Mucosa of rectum (tissue), 2 donors: ENCODE measurements at regions not wholly inside any gene's neighbourhood (a gene's known extent, or its start where the extent isn't known, plus 50 kb on each side); places are given as distances from the start of the nearest gene placed in this dataset.

Source experiments
- H3K27ac ChIP-seq, 2 donors: one replicate each; pipeline ENCODE4 v1.7.0; 2013; ENCODE audit warnings: inconsistent platforms in 2 of 2, low read depth in 2 of 2, low read length in 2 of 2
- H3K27me3 ChIP-seq, 2 donors: one replicate each; pipeline ENCODE4 v1.7.0; 2013; ENCODE audit warnings: low read length in 2 of 2; ENCODE audit not compliant: control insufficient read depth in 2 of 2, insufficient read depth in 2 of 2
- H3K36me3 ChIP-seq, 2 donors: one replicate each; pipeline ENCODE4 v1.7.0; 2013; ENCODE audit warnings: low read length in 2 of 2; ENCODE audit not compliant: control insufficient read depth in 2 of 2, insufficient read depth in 2 of 2
- H3K4me1 ChIP-seq, 2 donors: one replicate each; pipeline ENCODE4 v1.7.0; 2013; ENCODE audit warnings: low read length in 2 of 2, mild to moderate bottlenecking in 1 of 2; ENCODE audit not compliant: control insufficient read depth in 2 of 2, insufficient read depth in 2 of 2
- H3K4me3 ChIP-seq, 2 donors: one replicate each; pipeline ENCODE4 v1.7.0; 2013; ENCODE audit warnings: low read length in 2 of 2
- H3K9ac ChIP-seq, 2 donors: one replicate each; pipeline ENCODE4 v1.7.0; 2013; ENCODE audit warnings: low read length in 2 of 2, low read depth in 1 of 2, mild to moderate bottlenecking in 1 of 2
- H3K9me3 ChIP-seq, 2 donors: one replicate each; pipeline ENCODE4 v1.7.0; 2013; ENCODE audit warnings: low read length in 2 of 2; ENCODE audit not compliant: control insufficient read depth in 2 of 2
- donor health status: healthy.
- donor health status: Normal muscosa, but diverticular disease.

GRCh38 chr5:159642379-159642778, 273.9 kb upstream of the ADRA1B start:
- Histone ChIP-seq H3K9me3 (no peaks in the 10 kb centered on the region), H3K4me3 (no peak overlapping the region), H3K4me1 (no peaks in the 10 kb centered on the region), H3K27ac (no peak overlapping the region), H3K36me3 (no peaks in the 10 kb centered on the region), H3K9ac (no peak overlapping the region), H3K27me3 (no peaks in the 10 kb centered on the region)

GRCh38 chr5:159644053-159644452, 272.2 kb upstream of the ADRA1B start:
- H3K36me3 ChIP-seq: no peaks in the 10 kb centered on the region
- H3K27me3 ChIP-seq: no peaks in the 10 kb centered on the region
- H3K27ac ChIP-seq: no peak overlapping the region
- H3K9me3 ChIP-seq: no peaks in the 10 kb centered on the region
- no peaks in the 10 kb centered on the region for H3K4me1 ChIP-seq
- H3K9ac ChIP-seq: no peak overlapping the region
- no peak overlapping the region for H3K4me3 ChIP-seq

- Histone ChIP-seq H3K36me3 (no peaks in the 10 kb centered on the region), H3K9ac (no peak overlapping the region), H3K9me3 (no peaks in the 10 kb centered on the region), H3K4me1 (no peaks in the 10 kb centered on the region), H3K27ac (no peak overlapping the region), H3K27me3 (no peaks in the 10 kb centered on the region), H3K4me3 (no peak overlapping the region)
These were observed 271.0 kb upstream of the ADRA1B start for GRCh38 chr5:159645179-159645846.

DNA sequence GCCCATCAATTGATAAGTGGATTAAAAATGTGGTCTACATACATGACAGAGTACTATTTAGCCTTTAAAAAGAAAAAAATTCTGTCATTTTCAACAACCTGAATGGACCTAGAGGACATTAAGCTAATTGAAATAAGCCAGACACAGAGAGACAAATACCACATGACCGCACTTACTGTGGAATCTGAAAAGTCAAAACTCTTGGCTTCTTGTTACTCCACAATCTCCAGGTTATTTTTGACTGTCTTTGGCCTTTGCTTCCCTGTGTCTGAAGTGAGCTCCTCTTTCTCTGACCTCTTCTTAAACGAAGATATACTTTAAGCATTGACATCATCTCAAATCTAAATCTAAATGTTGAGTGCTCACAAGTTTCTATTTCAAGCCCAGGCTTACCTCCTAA, 265.5 kb upstream of the ADRA1B start:
- no peak overlapping the region for H3K4me3 ChIP-seq
- H3K9me3 ChIP-seq: no peaks in the 10 kb centered on the region
- H3K4me1 ChIP-seq: no peaks in the 10 kb centered on the region
- H3K27me3 ChIP-seq: no peaks in the 10 kb centered on the region
- H3K27ac ChIP-seq: no peak overlapping the region
- no peak overlapping the region for H3K9ac ChIP-seq
- no peaks in the 10 kb centered on the region for H3K36me3 ChIP-seq

DNA sequence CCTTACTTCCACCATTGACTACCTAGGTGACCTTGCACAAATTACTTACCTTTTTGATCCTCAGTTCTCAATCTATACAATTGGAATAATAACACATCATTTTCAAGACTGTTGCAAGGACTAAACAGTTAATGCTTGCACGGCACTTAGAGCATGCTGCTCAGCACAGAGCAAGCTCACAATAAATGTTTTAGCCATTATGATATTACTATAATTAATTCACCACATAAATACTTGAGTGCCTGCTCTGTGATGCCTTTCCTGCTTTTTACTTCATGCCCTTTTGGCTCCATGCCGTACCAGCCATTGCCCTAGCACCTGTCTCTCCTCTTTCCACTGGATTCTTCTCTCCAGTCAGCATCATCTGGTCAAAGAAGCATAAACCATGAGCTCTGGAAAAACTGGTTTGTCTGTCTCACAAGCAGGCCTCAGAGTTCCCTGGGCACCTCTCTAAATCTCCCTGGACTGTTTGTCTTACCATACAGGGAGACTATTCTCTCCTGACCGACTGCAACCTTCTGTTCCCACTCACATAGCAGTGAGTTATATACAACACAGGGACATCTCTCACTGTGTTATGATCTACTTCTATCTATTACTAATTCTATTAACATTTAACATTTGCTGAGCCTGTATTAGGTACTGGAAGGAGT, 260.4 kb upstream of the ADRA1B start:
- Histone ChIP-seq H3K4me1 (no peaks in the 10 kb centered on the region), H3K9me3 (no peaks in the 10 kb centered on the region), H3K36me3 (no peaks in the 10 kb centered on the region), H3K27me3 (no peaks in the 10 kb centered on the region), H3K9ac (no peak overlapping the region), H3K27ac (no peak overlapping the region), H3K4me3 (no peak overlapping the region)

DNA sequence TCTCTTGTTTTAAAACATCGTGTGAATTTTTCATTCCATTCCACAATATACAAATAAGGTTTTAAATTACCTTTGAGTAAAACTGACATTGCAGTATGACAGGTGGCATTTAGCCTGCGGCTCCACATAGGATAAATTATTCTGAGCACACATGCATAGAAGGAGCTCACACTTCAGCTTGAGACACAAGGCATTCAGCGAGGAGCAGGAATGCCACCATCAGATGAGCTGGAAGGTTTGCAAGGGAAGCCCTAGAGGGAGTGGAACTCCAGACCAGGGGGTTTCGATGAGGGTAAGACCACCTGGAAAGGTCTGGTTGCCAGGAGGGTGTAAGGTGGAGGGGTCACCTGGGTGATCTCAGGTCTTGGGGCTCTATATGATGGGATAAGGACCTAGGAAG, 259.0 kb upstream of the ADRA1B start:
- H3K36me3 ChIP-seq: no peaks in the 10 kb centered on the region
- no peak overlapping the region for H3K4me3 ChIP-seq
- no peak overlapping the region for H3K27ac ChIP-seq
- H3K27me3 ChIP-seq: no peaks in the 10 kb centered on the region
- H3K9me3 ChIP-seq: no peaks in the 10 kb centered on the region
- no peaks in the 10 kb centered on the region for H3K4me1 ChIP-seq
- no peak overlapping the region for H3K9ac ChIP-seq

DNA sequence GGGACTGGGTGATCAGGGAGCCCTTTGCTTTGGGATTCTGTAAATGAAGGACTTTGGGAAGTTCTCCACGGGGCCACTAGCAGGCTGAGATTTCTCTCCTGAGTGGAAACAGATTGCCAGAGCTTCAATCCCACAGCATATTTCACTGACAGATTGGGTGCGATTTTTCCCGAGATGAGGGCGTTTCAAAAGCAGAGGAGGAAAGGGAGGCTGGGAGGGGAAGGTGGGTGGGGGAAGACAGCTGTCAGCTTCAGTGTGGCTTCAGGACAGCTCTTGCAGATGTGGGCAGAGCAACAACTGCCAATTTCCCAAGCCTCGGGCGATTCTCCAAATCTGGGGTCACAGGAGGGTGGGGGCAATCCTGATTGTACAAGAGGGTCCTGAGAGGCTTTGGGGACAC, 258.5 kb upstream of the ADRA1B start:
- Histone ChIP-seq H3K9me3 (no peaks in the 10 kb centered on the region), H3K27me3 (no peaks in the 10 kb centered on the region), H3K4me3 (no peak overlapping the region), H3K9ac (no peak overlapping the region), H3K4me1 (no peaks in the 10 kb centered on the region), H3K36me3 (no peaks in the 10 kb centered on the region), H3K27ac (no peak overlapping the region)

- Histone ChIP-seq H3K9me3 (no peaks in the 10 kb centered on the region), H3K36me3 (no peaks in the 10 kb centered on the region), H3K27ac (no peak overlapping the region), H3K4me3 (no peak overlapping the region), H3K4me1 (no peaks in the 10 kb centered on the region), H3K27me3 (no peaks in the 10 kb centered on the region), H3K9ac (no peak overlapping the region)
These were observed 257.9 kb upstream of the ADRA1B start for GRCh38 chr5:159658266-159658925.

- Histone ChIP-seq H3K36me3 (no peaks in the 10 kb centered on the region), H3K9ac (no peak overlapping the region), H3K4me1 (no peaks in the 10 kb centered on the region), H3K9me3 (no peaks in the 10 kb centered on the region), H3K4me3 (no peak overlapping the region), H3K27ac (no peak overlapping the region), H3K27me3 (no peaks in the 10 kb centered on the region)
These were observed 255.9 kb upstream of the ADRA1B start for GRCh38 chr5:159660401-159660800.

- H3K9me3 ChIP-seq: no peaks in the 10 kb centered on the region
- H3K4me3 ChIP-seq: no peak overlapping the region
- no peaks in the 10 kb centered on the region for H3K27me3 ChIP-seq
- no peaks in the 10 kb centered on the region for H3K36me3 ChIP-seq
- H3K4me1 ChIP-seq: no peaks in the 10 kb centered on the region
- H3K9ac ChIP-seq: no peak overlapping the region
- no peak overlapping the region for H3K27ac ChIP-seq
These were observed 252.3 kb upstream of the ADRA1B start for GRCh38 chr5:159663986-159664385.
